Naive thymus-derived CD4-positive, alpha-beta T cell (primary cell): ENCODE measurements at regions not wholly inside any gene's neighbourhood (a gene's known extent, or its start where the extent isn't known, plus 50 kb on each side); places are given as distances from the start of the nearest gene placed in this dataset.

Experiments
- ATAC-seq: fragments of 150-1000 bp; cut with Tn5 transposase; 2 replicates; pipeline ENCODE4 v1.10.0; 2021; ENCODE audit warnings: mild to moderate bottlenecking, moderate library complexity
- CTCF ChIA-PET: fragments of 350-600 bp; sonication (Branson Sonifier 250); formaldehyde crosslinking; loops from one replicate; lab custom pipeline; 2021; ENCODE audit warnings: antibody characterized with exemption; lab: Charles Lee
- POLR2A ChIA-PET: fragments of 350-600 bp; sonication (Branson Sonifier 250); formaldehyde crosslinking; loops from one replicate; lab custom pipeline; 2021; ENCODE audit warnings: antibody characterized with exemption, inconsistent platforms; lab: Charles Lee
- DNase-seq, 9 donors: peaks; one replicate each; pipeline versions ENCODE4 v3.0.0 to v3.0.0-alpha.2; 2020 to 2022; ENCODE audit warnings: mixed read lengths in 1 of 9
- H3K27ac ChIP-seq: one replicate; pipeline ENCODE4 v1.7.0; 2013; ENCODE audit warnings: mild to moderate bottlenecking, low read depth, low read length, moderate library complexity
- H3K27me3 ChIP-seq, 2 donors: one replicate each; pipeline ENCODE4 v1.7.0; 2013; ENCODE audit warnings: low read length in 2 of 2, mild to moderate bottlenecking in 2 of 2, moderate library complexity in 2 of 2; ENCODE audit not compliant: control insufficient read depth in 2 of 2, insufficient read depth in 2 of 2
- H3K36me3 ChIP-seq, 3 experiments: 1 replicate in 2 of 3; 2 replicates in 1 of 3; pipeline ENCODE4 v1.7.0; 2013; ENCODE audit warnings: low read length in 3 of 3, mild to moderate bottlenecking in 3 of 3, moderate library complexity in 1 of 3; ENCODE audit not compliant: insufficient read depth in 3 of 3, control insufficient read depth in 2 of 3
- H3K4me1 ChIP-seq, 2 donors: one replicate each; pipeline ENCODE4 v1.7.0; 2013; ENCODE audit warnings: low read length in 2 of 2, mild to moderate bottlenecking in 2 of 2, moderate library complexity in 1 of 2; ENCODE audit not compliant: control insufficient read depth in 2 of 2, insufficient read depth in 2 of 2
- H3K4me3 ChIP-seq: 2 replicates; pipeline ENCODE4 v1.7.0; 2013; ENCODE audit warnings: mild to moderate bottlenecking, low read length
- H3K9me3 ChIP-seq, 3 experiments: 1 replicate in 2 of 3; 2 replicates in 1 of 3; pipeline ENCODE4 v1.7.0; 2013; ENCODE audit warnings: low read length in 3 of 3; ENCODE audit not compliant: control insufficient read depth in 2 of 3
- H3K27ac Mint-ChIP-seq, 9 donors: one replicate each; pipeline ENCODE4 v1.8.0; 2020 to 2022; ENCODE audit warnings: mixed read lengths in 9 of 9, mild to moderate bottlenecking in 8 of 9, moderate library complexity in 5 of 9, inconsistent platforms in 2 of 9
- H3K27me3 Mint-ChIP-seq, 5 donors: one replicate each; pipeline ENCODE4 v1.8.0; 2021 to 2022; ENCODE audit warnings: mixed read lengths in 5 of 5, mild to moderate bottlenecking in 1 of 5
- H3K36me3 Mint-ChIP-seq, 5 donors: one replicate each; pipeline ENCODE4 v1.8.0; 2020 to 2022; ENCODE audit warnings: mixed read lengths in 5 of 5, mild to moderate bottlenecking in 3 of 5, inconsistent platforms in 1 of 5
- H3K4me1 Mint-ChIP-seq, 7 donors: one replicate each; pipeline ENCODE4 v1.8.0; 2020 to 2022; ENCODE audit warnings: mixed read lengths in 7 of 7, mild to moderate bottlenecking in 3 of 7, inconsistent platforms in 1 of 7
- H3K4me3 Mint-ChIP-seq, 10 donors: one replicate each; pipeline ENCODE4 v1.8.0; 2020 to 2022; ENCODE audit warnings: mild to moderate bottlenecking in 10 of 10, mixed read lengths in 10 of 10, moderate library complexity in 6 of 10, inconsistent platforms in 2 of 10
- H3K9me3 Mint-ChIP-seq, 11 donors: one replicate each; pipeline ENCODE4 v1.8.0; 2020 to 2022; ENCODE audit warnings: mixed read lengths in 11 of 11, mild to moderate bottlenecking in 4 of 11, inconsistent platforms in 1 of 11, moderate library complexity in 1 of 11
- intact Hi-C, 2 donors: fragments of 100-400 bp; cut with micrococcal nuclease; formaldehyde crosslinking; loops; one replicate each; pipeline ENCODE4 v1.15.1; 2023

GRCh38 chr16:86909359-86910160, 331.2 kb downstream of the FOXL1 start:
- ATAC-seq (no peak), DNase-seq (no peak)
- no peaks in the 10 kb centered on the region for H3K9me3 ChIP-seq
- Mint-ChIP-seq H3K4me1 (peaks cover 0 to 4% (median 0%) of the 10 kb centered on the region in 7 donors), H3K36me3 (no peaks in the 10 kb centered on the region), H3K27me3 (peaks cover 0 to 13% (median 6%) of the 10 kb centered on the region in 5 donors), H3K27ac (no peak overlapping the region), H3K9me3 (peaks cover 0 to 2% (median 0%) of the 10 kb centered on the region in 11 donors), H3K4me3 (no peak overlapping the region)
- H3K4me3 ChIP-seq = no peak overlapping the region
- ChIA-PET POLR2A (no interaction called here), CTCF (no interaction called here)
- H3K4me1 ChIP-seq = no peaks in the 10 kb centered on the region
- H3K36me3 ChIP-seq = no peaks in the 10 kb centered on the region
- H3K27me3 ChIP-seq = no peaks in the 10 kb centered on the region
- intact Hi-C loops = no loop called here
- no peak overlapping the region for H3K27ac ChIP-seq

DNA sequence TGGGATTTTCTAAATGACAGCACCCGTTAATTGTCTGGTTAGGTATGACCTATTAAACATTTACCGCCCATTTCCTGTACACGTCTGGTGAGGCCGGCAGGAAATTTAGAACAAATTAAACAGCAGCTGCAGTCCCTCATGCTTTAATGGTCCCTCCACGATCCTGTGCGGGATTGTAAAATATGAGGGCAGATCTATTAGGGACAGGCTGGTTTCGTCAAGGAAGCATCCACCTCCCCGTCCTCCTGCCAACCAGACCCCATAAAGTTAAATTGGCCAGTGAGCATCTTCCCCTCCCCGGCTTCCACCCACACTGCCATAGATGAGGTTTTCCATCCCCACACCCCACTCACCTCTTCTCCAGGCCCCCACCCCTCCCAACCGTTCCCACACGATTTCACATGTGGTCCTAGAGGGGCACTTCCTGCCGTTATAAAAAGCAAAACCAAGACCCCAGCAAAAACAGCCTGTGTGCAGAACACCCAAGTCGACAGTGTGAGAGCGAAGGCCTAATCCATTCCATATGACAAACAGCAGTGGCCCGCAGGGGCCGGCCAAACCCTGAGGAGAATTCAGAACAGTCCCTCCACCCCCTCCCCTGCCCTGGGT, 331.9 kb downstream of the FOXL1 start:
- H3K27me3 Mint-ChIP-seq = peaks cover 0 to 11% (median 6%) of the 10 kb centered on the region in 5 donors
- CTCF ChIA-PET = no interaction called here

DNA sequence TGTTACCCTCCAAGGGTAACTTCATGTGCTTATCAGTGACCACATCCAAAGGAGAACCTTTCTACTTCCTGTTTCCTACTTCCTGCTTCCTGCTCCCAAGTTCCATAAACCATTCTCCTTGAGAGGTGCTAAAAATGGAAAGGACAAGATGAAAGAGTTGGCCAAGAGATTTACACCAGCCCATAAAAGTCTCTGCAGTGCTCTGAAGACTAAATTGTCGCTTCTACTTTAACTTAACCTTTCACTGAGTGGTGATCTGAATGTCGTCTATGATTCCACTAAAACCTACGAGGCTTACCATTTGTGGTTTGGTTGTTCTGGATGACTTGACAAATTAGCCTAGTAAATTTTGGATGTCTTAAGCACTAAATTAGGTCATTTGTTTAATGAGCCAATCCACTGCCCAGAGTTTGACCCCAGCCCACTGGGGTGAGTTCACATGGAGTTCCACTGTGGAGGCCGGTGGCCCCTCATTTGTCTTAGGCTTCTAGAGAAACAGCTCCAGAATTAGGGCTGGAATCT, 333.1 kb downstream of the FOXL1 start:
- Histone ChIP-seq H3K4me3 (no peak overlapping the region), H3K4me1 (no peaks in the 10 kb centered on the region), H3K36me3 (no peaks in the 10 kb centered on the region), H3K9me3 (no peaks in the 10 kb centered on the region), H3K27me3 (no peaks in the 10 kb centered on the region), H3K27ac (no peak overlapping the region)
- Mint-ChIP-seq H3K27ac (no peak overlapping the region), H3K4me1 (peaks cover 0 to 4% (median 0%) of the 10 kb centered on the region in 7 donors), H3K36me3 (no peaks in the 10 kb centered on the region), H3K27me3 (peaks cover 0 to 12% (median 4%) of the 10 kb centered on the region in 5 donors), H3K9me3 (peaks cover 0 to 2% (median 0%) of the 10 kb centered on the region in 11 donors), H3K4me3 (no peak overlapping the region)
- intact Hi-C loops = no loop called here
- POLR2A ChIA-PET = no interaction called here
- no peak for DNase-seq
- CTCF ChIA-PET = no interaction called here
- ATAC-seq = no peak

More for the DNA sequence above, 331.9 kb downstream of the FOXL1 start:
- Mint-ChIP-seq H3K27ac (no peak overlapping the region), H3K9me3 (peaks cover 0 to 2% (median 0%) of the 10 kb centered on the region in 11 donors), H3K36me3 (no peaks in the 10 kb centered on the region), H3K4me3 (no peak overlapping the region), H3K4me1 (peaks cover 0 to 4% (median 0%) of the 10 kb centered on the region in 7 donors)
- H3K9me3 ChIP-seq = no peaks in the 10 kb centered on the region
- DNase-seq (no peak), ATAC-seq (no peak)
- intact Hi-C loops = no loop called here
- no peaks in the 10 kb centered on the region for H3K4me1 ChIP-seq
- H3K4me3 ChIP-seq = no peak overlapping the region
- no peak overlapping the region for H3K27ac ChIP-seq
- no peaks in the 10 kb centered on the region for H3K27me3 ChIP-seq
- POLR2A ChIA-PET = no interaction called here
- no peaks in the 10 kb centered on the region for H3K36me3 ChIP-seq

DNA sequence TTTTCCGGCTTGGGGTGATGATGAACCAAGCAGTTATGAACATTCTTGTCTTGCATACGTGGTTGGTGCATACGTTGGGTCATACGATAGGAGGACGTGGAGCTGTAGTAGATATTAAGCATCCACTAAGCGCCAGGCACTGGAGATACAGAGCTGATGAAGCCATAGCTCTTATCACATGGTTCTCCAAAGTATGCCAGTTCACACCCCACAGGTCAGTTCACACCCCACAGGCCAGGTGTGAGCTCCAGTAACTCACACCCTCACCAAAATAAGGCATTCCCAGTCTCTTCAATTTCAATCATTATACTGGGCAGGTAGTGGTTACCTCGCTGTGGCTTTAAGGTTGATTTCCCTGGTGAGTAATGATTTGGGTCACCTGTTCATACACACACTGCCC, 335.5 kb downstream of the FOXL1 start:
- no peaks in the 10 kb centered on the region for H3K4me1 ChIP-seq
- intact Hi-C loops = no loop called here
- no peak overlapping the region for H3K4me3 Mint-ChIP-seq
- ChIA-PET POLR2A (no interaction called here), CTCF (no interaction called here)
- no peak overlapping the region for H3K27ac Mint-ChIP-seq
- peaks cover 0 to 11% (median 9%) of the 10 kb centered on the region in 5 donors for H3K27me3 Mint-ChIP-seq
- H3K36me3 ChIP-seq = no peaks in the 10 kb centered on the region
- no peaks in the 10 kb centered on the region for H3K36me3 Mint-ChIP-seq
- DNase-seq (no peak), ATAC-seq (no peak)
- H3K9me3 ChIP-seq = no peaks in the 10 kb centered on the region
- peaks cover 0 to 6% (median 0%) of the 10 kb centered on the region in 11 donors for H3K9me3 Mint-ChIP-seq
- H3K27me3 ChIP-seq = no peaks in the 10 kb centered on the region
- no peak overlapping the region for H3K27ac ChIP-seq
- no peak overlapping the region for H3K4me3 ChIP-seq
- H3K4me1 Mint-ChIP-seq = peaks cover 0 to 4% (median 0%) of the 10 kb centered on the region in 7 donors

GRCh38 chr16:86914876-86915717, 336.7 kb downstream of the FOXL1 start:
- peaks cover 0 to 6% (median 2%) of the 10 kb centered on the region in 11 donors for H3K9me3 Mint-ChIP-seq
- H3K4me3 ChIP-seq = no peak overlapping the region
- no peaks in the 10 kb centered on the region for H3K4me1 ChIP-seq
- H3K27ac ChIP-seq = no peak overlapping the region
- H3K27ac Mint-ChIP-seq = no peak overlapping the region
- ATAC-seq (no peak), DNase-seq (no peak)
- no peaks in the 10 kb centered on the region for H3K36me3 ChIP-seq
- CTCF ChIA-PET = no interaction called here
- H3K4me1 Mint-ChIP-seq = peaks cover 0 to 4% (median 0%) of the 10 kb centered on the region in 7 donors
- peaks cover 0 to 17% (median 15%) of the 10 kb centered on the region in 5 donors for H3K27me3 Mint-ChIP-seq
- intact Hi-C loops = no loop called here
- no peaks in the 10 kb centered on the region for H3K36me3 Mint-ChIP-seq
- no peaks in the 10 kb centered on the region for H3K9me3 ChIP-seq
- H3K27me3 ChIP-seq = no peaks in the 10 kb centered on the region
- POLR2A ChIA-PET = no interaction called here
- H3K4me3 Mint-ChIP-seq = no peak overlapping the region

DNA sequence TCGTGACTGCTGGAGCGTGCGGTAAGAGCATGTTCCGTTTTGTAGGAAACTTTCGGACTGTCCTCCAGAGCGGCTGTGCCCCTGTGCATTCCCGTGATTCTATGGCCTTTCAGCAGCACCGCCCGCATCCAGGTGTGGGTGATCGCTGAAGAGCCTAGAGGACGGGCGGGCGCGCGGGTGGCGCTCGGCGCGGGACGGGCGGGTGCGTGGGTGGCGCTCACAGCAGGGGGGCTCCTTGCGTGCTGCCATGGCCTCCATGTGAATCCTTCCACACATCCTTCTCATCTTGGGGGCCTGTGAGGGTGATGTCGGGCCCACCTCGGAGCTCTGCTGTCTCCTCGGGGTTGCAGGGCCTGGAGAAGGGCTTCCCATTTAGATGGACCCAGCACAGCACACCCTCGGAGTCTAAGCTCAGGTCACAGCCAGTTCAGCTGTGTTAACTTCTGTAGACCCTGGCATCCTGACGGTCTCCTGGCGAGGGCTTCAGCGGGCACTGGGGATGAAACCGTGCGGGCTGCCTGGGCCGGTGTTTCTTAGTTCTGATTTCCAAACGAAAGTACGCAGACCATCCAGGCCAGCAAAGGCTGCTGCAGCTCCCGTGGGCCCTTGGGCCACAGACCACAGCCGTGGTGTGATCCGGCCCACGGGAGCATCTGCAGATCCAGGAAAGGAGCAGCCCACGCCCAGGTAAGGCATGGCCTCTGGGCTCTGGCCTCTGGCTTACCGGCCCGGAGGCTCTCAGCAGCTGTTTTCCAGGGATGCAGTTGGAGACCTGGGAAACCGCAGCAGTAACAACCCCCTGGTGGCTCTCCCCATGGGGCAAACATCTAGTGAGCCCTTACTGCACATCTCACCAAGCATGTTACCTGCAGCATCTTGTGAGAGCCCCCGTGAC, 339.4 kb downstream of the FOXL1 start:
- no peaks in the 10 kb centered on the region for H3K9me3 ChIP-seq
- no peak overlapping the region for H3K27ac ChIP-seq
- DNase-seq = no peak
- H3K4me3 ChIP-seq = no peak overlapping the region
- no peaks in the 10 kb centered on the region for H3K36me3 ChIP-seq
- Mint-ChIP-seq H3K27me3 (peaks cover 0 to 29% (median 19%) of the 10 kb centered on the region in 5 donors), H3K27ac (no peak overlapping the region), H3K9me3 (peaks cover 0 to 19% (median 7%) of the 10 kb centered on the region in 11 donors), H3K4me1 (no peaks in the 10 kb centered on the region), H3K36me3 (no peaks in the 10 kb centered on the region), H3K4me3 (no peak overlapping the region)
- H3K4me1 ChIP-seq = no peaks in the 10 kb centered on the region
- ChIA-PET CTCF (no interaction called here), POLR2A (no interaction called here)
- intact Hi-C loops = no loop called here
- no peaks in the 10 kb centered on the region for H3K27me3 ChIP-seq
- ATAC-seq = no peak
